Stimulated activated CD4-positive, alpha-beta T cell treated with anti-CD3 and anti-CD28 coated beads, Interleukin-12 subunit alpha, Interleukin-12 subunit beta, amount 100 ng/mL, for 48 hours (primary cell): ENCODE measurements at regions not wholly inside any gene's neighbourhood (a gene's known extent, or its start where the extent isn't known, plus 50 kb on each side); places are given as distances from the start of the nearest gene placed in this dataset.

Source experiments
- DNase-seq, 3 donors: peaks; one replicate each; pipeline ENCODE4 v3.0.0-alpha.2; 2020; ENCODE audit warnings: low read depth in 2 of 3, low spot score in 1 of 3

GRCh38 chr5:12419075-12419474, 514.8 kb upstream of the CTNND2 start:
- DNase-seq, result no peak

GRCh38 chr5:12413585-12413984, 509.3 kb upstream of the CTNND2 start:
- DNase-seq, result no peak

- DNase-seq, result no peak
Measured at GRCh38 chr5:12413075-12413474, 508.8 kb upstream of the CTNND2 start.

GRCh38 chr5:12399868-12400267, 495.6 kb upstream of the CTNND2 start:
- DNase-seq, result no peak

GRCh38 chr5:12392246-12392645, 488.0 kb upstream of the CTNND2 start:
- DNase-seq, result no peak

GRCh38 chr5:12385095-12385494, 480.8 kb upstream of the CTNND2 start:
- DNase-seq, result no peak

GRCh38 chr5:12384005-12384404, 479.8 kb upstream of the CTNND2 start:
- DNase-seq, result no peak

- DNase-seq, result no peak
Measured at GRCh38 chr5:12367973-12368372, 463.7 kb upstream of the CTNND2 start.

GRCh38 chr5:12360218-12360617, 456.0 kb upstream of the CTNND2 start:
- no peak for DNase-seq

GRCh38 chr5:12358371-12359090, 454.3 kb upstream of the CTNND2 start:
- no peak for DNase-seq

- DNase-seq, result no peak
Measured at GRCh38 chr5:12357626-12358025, 453.4 kb upstream of the CTNND2 start.

- no peak for DNase-seq
Measured at GRCh38 chr5:12354686-12355085, 450.4 kb upstream of the CTNND2 start.

GRCh38 chr5:12343558-12343957, 439.3 kb upstream of the CTNND2 start:
- no peak for DNase-seq

GRCh38 chr5:12335938-12336337, 431.7 kb upstream of the CTNND2 start:
- no peak for DNase-seq

- DNase-seq, result no peak
Measured at GRCh38 chr5:12332480-12332879, 428.2 kb upstream of the CTNND2 start.

- no peak for DNase-seq
Measured at GRCh38 chr5:12330993-12331588, 426.8 kb upstream of the CTNND2 start.

GRCh38 chr5:12330381-12330780, 426.1 kb upstream of the CTNND2 start:
- no peak for DNase-seq

- DNase-seq, result no peak
Measured at GRCh38 chr5:12323637-12324229, 419.5 kb upstream of the CTNND2 start.

- no peak for DNase-seq
Measured at GRCh38 chr5:12322042-12322441, 417.8 kb upstream of the CTNND2 start.

- no peak for DNase-seq
Measured at GRCh38 chr5:12320331-12320730, 416.1 kb upstream of the CTNND2 start.

GRCh38 chr5:12316812-12317211, 412.6 kb upstream of the CTNND2 start:
- no peak for DNase-seq

- DNase-seq, result no peak
Measured at GRCh38 chr5:12315461-12315860, 411.2 kb upstream of the CTNND2 start.

GRCh38 chr5:12313602-12314001, 409.4 kb upstream of the CTNND2 start:
- no peak for DNase-seq
